ENCODE measurements at regions not wholly inside any gene's neighbourhood (a gene's known extent, or its start where the extent isn't known, plus 50 kb on each side); places are given as distances from the start of the nearest gene placed in this dataset.

DNA sequence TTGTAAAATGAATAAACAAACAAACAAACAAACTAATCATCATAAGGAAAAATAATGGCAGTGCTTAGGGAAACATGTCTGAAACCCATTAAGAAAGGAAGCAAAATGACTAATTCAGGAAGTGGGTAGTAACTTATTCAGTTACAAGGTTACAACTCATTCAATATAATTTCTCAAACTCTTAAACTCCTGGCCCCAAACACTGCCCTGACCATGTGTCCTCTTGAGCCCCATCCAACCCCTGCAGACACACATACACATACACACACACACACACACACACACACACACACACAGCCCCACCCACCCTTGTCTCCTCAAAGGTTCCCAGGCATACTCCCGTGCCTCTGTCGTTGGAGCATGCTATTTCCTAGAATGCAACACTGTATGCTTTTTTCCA, 193.9 kb downstream of the SEC61B start:
- Histone ChIP-seq H3K4me2 (ENCODE audit: low read length) (no peak overlapping the region), H3K79me2 (ENCODE audit: low read length) (no peaks in the 10 kb centered on the region), H3K27me3 (ENCODE audit: low read length) (peaks cover 9% of the 10 kb centered on the region; the same call in 1 of the 2 replicates), H4K20me1 (ENCODE audit: low read length) (no peaks in the 10 kb centered on the region), H3K9me2 (replicated peaks; ENCODE audit: low read length) (no peaks in the 10 kb centered on the region), H3K9me3 (ENCODE audit: low read length) (no peaks in the 10 kb centered on the region), H3K27ac (ENCODE audit: low read length) (no peak overlapping the region), H3K36me3 (ENCODE audit: low read depth, low read length) (no peaks in the 10 kb centered on the region), H3K4me1 (ENCODE audit: insufficient read depth, low read length) (peaks cover 3% of the 10 kb centered on the region; the same call in 1 of the 2 replicates), H3F3A (ENCODE audit: low read length, unreplicated experiment) (no peaks in the 10 kb centered on the region), H2AFZ (ENCODE audit: low read length) (no peak overlapping the region), H3K4me3 (ENCODE audit: low read length) (no peak overlapping the region), H3K9ac (ENCODE audit: low read length) (no peak overlapping the region)
- BruUV-seq (replicated peaks): no TSS peak
- intact Hi-C loops (cut with micrococcal nuclease): no loop called here
- peak; percentile 45; the same call in 1 of the 2 replicates for ATAC-seq
- TF ChIP-seq EZH2phosphoT487 (IDR thresholded peaks at IDR 0.05; ENCODE audit: borderline replicate concordance, low read length) (no peak), EZH2 (IDR thresholded peaks at IDR 0.05; ENCODE audit: low read length, unreplicated experiment) (no peak)
- TF ChIP-seq, protein P1, sequence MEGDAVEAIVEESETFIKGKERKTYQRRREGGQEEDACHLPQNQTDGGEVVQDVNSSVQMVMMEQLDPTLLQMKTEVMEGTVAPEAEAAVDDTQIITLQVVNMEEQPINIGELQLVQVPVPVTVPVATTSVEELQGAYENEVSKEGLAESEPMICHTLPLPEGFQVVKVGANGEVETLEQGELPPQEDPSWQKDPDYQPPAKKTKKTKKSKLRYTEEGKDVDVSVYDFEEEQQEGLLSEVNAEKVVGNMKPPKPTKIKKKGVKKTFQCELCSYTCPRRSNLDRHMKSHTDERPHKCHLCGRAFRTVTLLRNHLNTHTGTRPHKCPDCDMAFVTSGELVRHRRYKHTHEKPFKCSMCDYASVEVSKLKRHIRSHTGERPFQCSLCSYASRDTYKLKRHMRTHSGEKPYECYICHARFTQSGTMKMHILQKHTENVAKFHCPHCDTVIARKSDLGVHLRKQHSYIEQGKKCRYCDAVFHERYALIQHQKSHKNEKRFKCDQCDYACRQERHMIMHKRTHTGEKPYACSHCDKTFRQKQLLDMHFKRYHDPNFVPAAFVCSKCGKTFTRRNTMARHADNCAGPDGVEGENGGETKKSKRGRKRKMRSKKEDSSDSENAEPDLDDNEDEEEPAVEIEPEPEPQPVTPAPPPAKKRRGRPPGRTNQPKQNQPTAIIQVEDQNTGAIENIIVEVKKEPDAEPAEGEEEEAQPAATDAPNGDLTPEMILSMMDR (conservative IDR thresholded peaks at IDR 0.05; ENCODE audit: low read depth, low read length): no peak
- peak; percentile 13 for DNase-seq
- ChIA-PET POLR2A (ENCODE audit: unreplicated experiment) (no interaction called here), CTCF (no interaction called here)

DNA sequence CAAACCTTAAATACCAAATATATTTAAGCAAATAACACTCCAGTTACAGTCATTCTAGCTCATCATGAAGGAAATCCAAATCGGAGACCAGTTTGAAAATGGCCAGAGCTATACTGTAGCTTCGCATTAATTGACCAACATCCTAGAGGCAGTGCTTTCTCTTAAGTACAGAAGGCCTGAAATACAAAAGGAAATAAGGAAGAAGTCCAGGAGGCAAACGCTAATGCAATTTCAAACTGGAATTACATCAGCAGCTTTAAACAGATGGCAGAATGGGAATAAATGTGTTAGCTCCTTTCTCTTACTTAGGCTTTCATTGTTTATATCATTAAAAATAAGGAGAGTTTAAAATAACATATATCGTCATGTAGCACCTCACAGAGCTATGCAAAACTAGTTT, 197.0 kb downstream of the SEC61B start:
- intact Hi-C loops (cut with micrococcal nuclease): no loop called here
- POLR2A ChIA-PET (ENCODE audit: unreplicated experiment): no interaction called here
- H2AFZ ChIP-seq (ENCODE audit: low read length): no peak overlapping the region
- no peak overlapping the region for H3K4me2 ChIP-seq (ENCODE audit: low read length)
- no peaks in the 10 kb centered on the region for H3F3A ChIP-seq (ENCODE audit: low read length, unreplicated experiment)
- no peak for DNase-seq
- no peaks in the 10 kb centered on the region for H3K36me3 ChIP-seq (ENCODE audit: low read depth, low read length)
- H3K4me3 ChIP-seq (ENCODE audit: low read length): no peak overlapping the region
- BruUV-seq (replicated peaks): no TSS peak
- no peaks in the 10 kb centered on the region for H3K9me3 ChIP-seq (ENCODE audit: low read length)
- H3K27ac ChIP-seq (ENCODE audit: low read length): no peak overlapping the region
- no peak overlapping the region for H3K9ac ChIP-seq (ENCODE audit: low read length)
- ATAC-seq: no peak
- TF ChIP-seq EZH2phosphoT487 (IDR thresholded peaks at IDR 0.05; ENCODE audit: borderline replicate concordance, low read length) (no peak), EZH2 (IDR thresholded peaks at IDR 0.05; ENCODE audit: low read length, unreplicated experiment) (no peak)
- TF ChIP-seq, protein P1 (conservative IDR thresholded peaks at IDR 0.05; ENCODE audit: low read depth, low read length): no peak
- peaks cover 30% of the 10 kb centered on the region for H3K27me3 ChIP-seq (ENCODE audit: low read length)
- H3K4me1 ChIP-seq (ENCODE audit: insufficient read depth, low read length): 0 out of 2 replicates have a peak, but pooled peaks cover 3% of the 10 kb centered on the region
- no peaks in the 10 kb centered on the region for H3K79me2 ChIP-seq (ENCODE audit: low read length)
- H4K20me1 ChIP-seq (ENCODE audit: low read length): no peaks in the 10 kb centered on the region
- CTCF ChIA-PET: no interaction called here
- no peaks in the 10 kb centered on the region for H3K9me2 ChIP-seq (replicated peaks; ENCODE audit: low read length)

DNA sequence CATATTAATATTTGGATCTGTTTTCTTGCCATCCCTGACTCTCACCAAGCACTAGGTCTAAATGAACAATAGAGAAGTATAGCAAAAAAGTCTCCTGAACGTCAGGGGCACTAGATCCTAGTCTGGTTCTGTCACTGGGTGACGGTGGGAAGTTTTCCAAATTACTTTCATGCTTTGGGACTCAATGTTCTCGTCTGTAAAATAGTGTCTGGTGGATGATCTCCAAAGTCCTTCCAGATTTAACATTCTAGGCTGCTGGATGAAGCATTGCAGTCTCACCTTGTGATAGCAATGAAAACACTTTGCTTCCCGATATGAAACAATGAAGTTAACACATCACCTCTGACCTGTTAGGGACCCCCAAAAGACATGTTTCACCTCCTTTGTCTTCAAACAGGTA, 199.3 kb downstream of the SEC61B start:
- Histone ChIP-seq H3K79me2 (ENCODE audit: low read length) (no peaks in the 10 kb centered on the region), H3K4me2 (ENCODE audit: low read length) (no peak overlapping the region), H3F3A (ENCODE audit: low read length, unreplicated experiment) (no peaks in the 10 kb centered on the region), H3K27me3 (ENCODE audit: low read length) (peaks cover 43% of the 10 kb centered on the region), H2AFZ (ENCODE audit: low read length) (no peak overlapping the region), H3K9me3 (ENCODE audit: low read length) (no peaks in the 10 kb centered on the region), H3K9me2 (replicated peaks; ENCODE audit: low read length) (no peaks in the 10 kb centered on the region), H3K4me3 (ENCODE audit: low read length) (no peak overlapping the region), H3K27ac (ENCODE audit: low read length) (no peak overlapping the region), H3K36me3 (ENCODE audit: low read depth, low read length) (no peaks in the 10 kb centered on the region), H3K4me1 (ENCODE audit: insufficient read depth, low read length) (no peaks in the 10 kb centered on the region), H3K9ac (ENCODE audit: low read length) (no peak overlapping the region), H4K20me1 (ENCODE audit: low read length) (no peaks in the 10 kb centered on the region)
- intact Hi-C loops (cut with micrococcal nuclease): no loop called here
- no peak for DNase-seq
- POLR2A ChIA-PET (ENCODE audit: unreplicated experiment): no interaction called here
- TF ChIP-seq EZH2phosphoT487 (IDR thresholded peaks at IDR 0.05; ENCODE audit: borderline replicate concordance, low read length): no peak
- no peak for TF ChIP-seq EZH2 (IDR thresholded peaks at IDR 0.05; ENCODE audit: low read length, unreplicated experiment)
- TF ChIP-seq, protein P1 (conservative IDR thresholded peaks at IDR 0.05; ENCODE audit: low read depth, low read length): no peak
- CTCF ChIA-PET: no interaction called here
- no peak for ATAC-seq
- no TSS peak for BruUV-seq (replicated peaks)

Measured in PC-3 (cell line).